Ammon's horn (tissue), 1 donor: ENCODE measurements at regions not wholly inside any gene's neighbourhood (a gene's known extent, or its start where the extent isn't known, plus 50 kb on each side); places are given as distances from the start of the nearest gene placed in this dataset.

Experiments used
- DNase-seq: peaks from one replicate; pipeline ENCODE4 v3.0.0-alpha.2; 2016; ENCODE audit warnings: low spot score

GRCh38 chr13:39858794-39859193 lies 203.3 kb downstream of the COG6 start:
- DNase-seq: no peak

GRCh38 chr13:39859898-39860297 lies 204.4 kb downstream of the COG6 start:
- no peak for DNase-seq

- no peak for DNase-seq
Measured at GRCh38 chr13:39862900-39863299, 207.4 kb downstream of the COG6 start.

GRCh38 chr13:39864221-39864620 lies 208.8 kb downstream of the COG6 start:
- DNase-seq: no peak

- no peak for DNase-seq
Measured at GRCh38 chr13:39866722-39867121, 211.3 kb downstream of the COG6 start.

- no peak for DNase-seq
Measured at GRCh38 chr13:39867807-39868206, 212.3 kb downstream of the COG6 start.

GRCh38 chr13:39870197-39870747 lies 214.8 kb downstream of the COG6 start:
- no peak for DNase-seq

- no peak for DNase-seq
Measured at GRCh38 chr13:39874331-39875053, 219.0 kb downstream of the COG6 start.

GRCh38 chr13:39875111-39875987 lies 219.9 kb downstream of the COG6 start:
- no peak for DNase-seq

- DNase-seq: no peak
Measured at GRCh38 chr13:39876258-39876657, 220.8 kb downstream of the COG6 start.

GRCh38 chr13:39877134-39877533 lies 221.7 kb downstream of the COG6 start:
- no peak for DNase-seq

GRCh38 chr13:39879286-39880035 lies 224.0 kb downstream of the COG6 start:
- DNase-seq: no peak

GRCh38 chr13:39881383-39881782 lies 225.9 kb downstream of the COG6 start:
- DNase-seq: no peak

- no peak for DNase-seq
Measured at GRCh38 chr13:39881887-39882286, 226.4 kb downstream of the COG6 start.

GRCh38 chr13:39884166-39884565 lies 228.7 kb downstream of the COG6 start:
- no peak for DNase-seq

GRCh38 chr13:39886336-39886735 lies 230.9 kb downstream of the COG6 start:
- no peak for DNase-seq

- DNase-seq: no peak
Measured at GRCh38 chr13:39887387-39887786, 231.9 kb downstream of the COG6 start.

GRCh38 chr13:39888865-39889810 lies 233.7 kb downstream of the COG6 start:
- DNase-seq: no peak

- no peak for DNase-seq
Measured at GRCh38 chr13:39890537-39890936, 235.1 kb downstream of the COG6 start.

GRCh38 chr13:39892721-39893685 lies 237.5 kb downstream of the COG6 start:
- no peak for DNase-seq
